ENCODE measurements at regions not wholly inside any gene's neighbourhood (a gene's known extent, or its start where the extent isn't known, plus 50 kb on each side); places are given as distances from the start of the nearest gene placed in this dataset.

DNA sequence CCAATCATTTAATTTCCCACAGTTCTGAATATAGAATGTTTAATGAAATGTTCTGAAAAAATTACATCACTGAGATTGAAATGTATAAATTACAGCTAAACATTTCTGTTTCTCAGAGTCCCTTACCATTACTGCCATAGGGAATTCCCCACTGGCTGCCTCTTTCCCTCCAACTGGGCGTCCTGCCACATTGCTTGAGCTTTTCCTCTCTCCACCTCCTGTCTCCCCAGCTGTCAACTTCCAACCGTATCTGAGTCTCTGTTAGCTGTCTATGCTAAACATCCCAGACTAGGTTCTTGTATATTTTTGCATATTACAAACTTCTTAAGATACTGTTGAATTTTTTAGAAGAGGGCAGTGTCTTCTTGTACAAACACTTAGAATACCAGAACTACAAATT lies 407.3 kb upstream of the SLIT2 start:
- TF ChIP-seq, protein P1, sequence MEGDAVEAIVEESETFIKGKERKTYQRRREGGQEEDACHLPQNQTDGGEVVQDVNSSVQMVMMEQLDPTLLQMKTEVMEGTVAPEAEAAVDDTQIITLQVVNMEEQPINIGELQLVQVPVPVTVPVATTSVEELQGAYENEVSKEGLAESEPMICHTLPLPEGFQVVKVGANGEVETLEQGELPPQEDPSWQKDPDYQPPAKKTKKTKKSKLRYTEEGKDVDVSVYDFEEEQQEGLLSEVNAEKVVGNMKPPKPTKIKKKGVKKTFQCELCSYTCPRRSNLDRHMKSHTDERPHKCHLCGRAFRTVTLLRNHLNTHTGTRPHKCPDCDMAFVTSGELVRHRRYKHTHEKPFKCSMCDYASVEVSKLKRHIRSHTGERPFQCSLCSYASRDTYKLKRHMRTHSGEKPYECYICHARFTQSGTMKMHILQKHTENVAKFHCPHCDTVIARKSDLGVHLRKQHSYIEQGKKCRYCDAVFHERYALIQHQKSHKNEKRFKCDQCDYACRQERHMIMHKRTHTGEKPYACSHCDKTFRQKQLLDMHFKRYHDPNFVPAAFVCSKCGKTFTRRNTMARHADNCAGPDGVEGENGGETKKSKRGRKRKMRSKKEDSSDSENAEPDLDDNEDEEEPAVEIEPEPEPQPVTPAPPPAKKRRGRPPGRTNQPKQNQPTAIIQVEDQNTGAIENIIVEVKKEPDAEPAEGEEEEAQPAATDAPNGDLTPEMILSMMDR (IDR thresholded peaks at IDR 0.05 in 8 of 11, conservative IDR thresholded peaks at IDR 0.05 in 3 of 11), result no peak
- TF ChIP-seq POLR2A (IDR thresholded peaks at IDR 0.05), result no peak
